Neutrophil (primary cell): ENCODE measurements at regions not wholly inside any gene's neighbourhood (a gene's known extent, or its start where the extent isn't known, plus 50 kb on each side); places are given as distances from the start of the nearest gene placed in this dataset.

Experiments used
- H3K27ac ChIP-seq: fragments of 200-600 bp; sonication (generic); 2 replicates; pipeline ENCODE4 v1.5.1; 2016; ENCODE audit warnings: mild to moderate bottlenecking, moderate library complexity
- H3K27me3 ChIP-seq: fragments of 200-600 bp; sonication (generic); 2 replicates; pipeline ENCODE4 v1.6.0; 2016; ENCODE audit warnings: mild to moderate bottlenecking
- H3K36me3 ChIP-seq: fragments of 200-600 bp; sonication (generic); 2 replicates; pipeline ENCODE4 v1.5.1; 2017
- H3K4me1 ChIP-seq, 2 experiments: fragments of 200-600 bp in 1 of 2; sonication (generic) in 1 of 2; 1 replicate in 1 of 2; 2 replicates in 1 of 2; pipeline versions ENCODE4 v1.5.1 to v1.6.1; 2013 to 2016; ENCODE audit warnings: low read depth in 1 of 2, low read length in 1 of 2, mild to moderate bottlenecking in 1 of 2, moderate library complexity in 1 of 2; ENCODE audit not compliant: control insufficient read depth in 1 of 2, insufficient read depth in 1 of 2
- H3K4me3 ChIP-seq, 2 experiments: fragments of 200-600 bp in 1 of 2; sonication (generic) in 1 of 2; 1 replicate in 1 of 2; 2 replicates in 1 of 2; pipeline ENCODE4 v1.5.1; 2013 to 2016; ENCODE audit warnings: low read depth in 1 of 2, low read length in 1 of 2, mild to moderate bottlenecking in 1 of 2, moderate library complexity in 1 of 2
- H3K9me3 ChIP-seq: fragments of 200-600 bp; sonication (generic); 2 replicates; pipeline ENCODE4 v1.5.1; 2016
- CTCF ChIP-seq: fragments of 200-600 bp; sonication (generic); IDR thresholded peaks from 2 replicates; pipeline ENCODE4 v1.5.1; 2016; ENCODE audit warnings: antibody characterized with exemption

- Histone ChIP-seq H3K4me1 (no peaks in the 10 kb centered on the region), H3K27me3 (peaks cover 2% of the 10 kb centered on the region), H3K27ac (no peak overlapping the region), H3K9me3 (no peaks in the 10 kb centered on the region), H3K36me3 (no peaks in the 10 kb centered on the region), H3K4me3 (no peak overlapping the region)
- TF ChIP-seq CTCF, result no peak
Observed at GRCh38 chr9:99374793-99375192, 152.7 kb downstream of the SEC61B start.

- no peak for TF ChIP-seq CTCF
- Histone ChIP-seq H3K4me1 (no peaks in the 10 kb centered on the region), H3K9me3 (no peaks in the 10 kb centered on the region), H3K27me3 (no peaks in the 10 kb centered on the region), H3K4me3 (no peak overlapping the region), H3K36me3 (no peaks in the 10 kb centered on the region), H3K27ac (no peak overlapping the region)
Observed at GRCh38 chr9:99375481-99375880, 153.4 kb downstream of the SEC61B start.

- Histone ChIP-seq H3K36me3 (no peaks in the 10 kb centered on the region), H3K4me1 (no peaks in the 10 kb centered on the region), H3K4me3 (no peak overlapping the region), H3K27me3 (no peaks in the 10 kb centered on the region), H3K27ac (no peak overlapping the region), H3K9me3 (no peaks in the 10 kb centered on the region)
- TF ChIP-seq CTCF, result no peak
Observed at GRCh38 chr9:99377790-99378775, 156.0 kb downstream of the SEC61B start.

GRCh38 chr9:99383536-99383935 lies 161.5 kb downstream of the SEC61B start:
- no peak overlapping the region for H3K4me3 ChIP-seq
- H3K4me1 ChIP-seq, result no peaks in the 10 kb centered on the region
- H3K27me3 ChIP-seq, result no peaks in the 10 kb centered on the region
- H3K36me3 ChIP-seq, result no peaks in the 10 kb centered on the region
- H3K9me3 ChIP-seq, result no peaks in the 10 kb centered on the region
- no peak overlapping the region for H3K27ac ChIP-seq
- TF ChIP-seq CTCF, result no peak

GRCh38 chr9:99385215-99385614 lies 163.1 kb downstream of the SEC61B start:
- no peak overlapping the region for H3K27ac ChIP-seq
- no peak overlapping the region for H3K4me3 ChIP-seq
- TF ChIP-seq CTCF, result no peak
- H3K9me3 ChIP-seq, result no peaks in the 10 kb centered on the region
- no peaks in the 10 kb centered on the region for H3K36me3 ChIP-seq
- no peaks in the 10 kb centered on the region for H3K27me3 ChIP-seq
- no peaks in the 10 kb centered on the region for H3K4me1 ChIP-seq
